ENCODE measurements at regions not wholly inside any gene's neighbourhood (a gene's known extent, or its start where the extent isn't known, plus 50 kb on each side); places are given as distances from the start of the nearest gene placed in this dataset.

- no peak for ATAC-seq
- TF ChIP-seq CSDC2 (CRISPR knock-in tag; IDR thresholded peaks at IDR 0.05) (no peak), TCF4 (CRISPR knock-in tag; IDR thresholded peaks at IDR 0.05; ENCODE audit: borderline replicate concordance) (no peak), ZNF565 (CRISPR knock-in tag; conservative IDR thresholded peaks at IDR 0.05; ENCODE audit: low read depth) (no peak), TOX (CRISPR knock-in tag; IDR thresholded peaks at IDR 0.05; ENCODE audit: borderline replicate concordance) (no peak), SNAI2 (CRISPR knock-in tag; IDR thresholded peaks at IDR 0.05) (no peak), ZFP30 (CRISPR knock-in tag; IDR thresholded peaks at IDR 0.05) (no peak), ZNF8 (CRISPR knock-in tag; IDR thresholded peaks at IDR 0.05) (no peak), PPARA (CRISPR knock-in tag; IDR thresholded peaks at IDR 0.05; ENCODE audit: borderline replicate concordance) (no peak), RARB (CRISPR knock-in tag; IDR thresholded peaks at IDR 0.05) (no peak), CSRNP3 (CRISPR knock-in tag; IDR thresholded peaks at IDR 0.05) (no peak), ZC3H10 (CRISPR knock-in tag; IDR thresholded peaks at IDR 0.05) (no peak), ZFP3 (CRISPR knock-in tag; IDR thresholded peaks at IDR 0.05) (no peak), POU6F1 (CRISPR knock-in tag; IDR thresholded peaks at IDR 0.05; ENCODE audit: borderline replicate concordance, low read depth) (no peak), ESRRG (CRISPR knock-in tag; IDR thresholded peaks at IDR 0.05) (no peak), BACH2 (CRISPR knock-in tag; IDR thresholded peaks at IDR 0.05; ENCODE audit: borderline replicate concordance) (no peak), ARNTL (CRISPR knock-in tag; IDR thresholded peaks at IDR 0.05; ENCODE audit: borderline replicate concordance, low read depth) (no peak)
Observed at GRCh38 chr6:14610141-14610540, 492.6 kb downstream of the CD83 start.

GRCh38 chr6:14612016-14612980, 494.7 kb downstream of the CD83 start:
- TF ChIP-seq ZC3H10 (CRISPR knock-in tag; IDR thresholded peaks at IDR 0.05), result no peak
- TF ChIP-seq RARB (CRISPR knock-in tag; IDR thresholded peaks at IDR 0.05), result no peak
- TF ChIP-seq ARNTL (CRISPR knock-in tag; IDR thresholded peaks at IDR 0.05; ENCODE audit: borderline replicate concordance, low read depth), result no peak
- no peak for ATAC-seq

- ATAC-seq, result no peak
- TF ChIP-seq ISL1 (CRISPR knock-in tag; IDR thresholded peaks at IDR 0.05) (no peak), OSR1 (CRISPR knock-in tag; IDR thresholded peaks at IDR 0.05) (no peak), CSDC2 (CRISPR knock-in tag; IDR thresholded peaks at IDR 0.05) (no peak), ZFP3 (CRISPR knock-in tag; IDR thresholded peaks at IDR 0.05) (no peak), RARB (CRISPR knock-in tag; IDR thresholded peaks at IDR 0.05) (no peak), ARNTL (CRISPR knock-in tag; IDR thresholded peaks at IDR 0.05; ENCODE audit: borderline replicate concordance, low read depth) (no peak), GLIS3 (CRISPR knock-in tag; IDR thresholded peaks at IDR 0.05) (no peak), CSRNP3 (CRISPR knock-in tag; IDR thresholded peaks at IDR 0.05) (no peak), ZC3H10 (CRISPR knock-in tag; IDR thresholded peaks at IDR 0.05) (no peak)
Observed at GRCh38 chr6:14614631-14615030, 497.1 kb downstream of the CD83 start.

- TF ChIP-seq TSHZ2 (CRISPR knock-in tag; IDR thresholded peaks at IDR 0.05), result no peak
- TF ChIP-seq ISL1 (CRISPR knock-in tag; IDR thresholded peaks at IDR 0.05), result no peak
- no peak for TF ChIP-seq ZFP30 (CRISPR knock-in tag; IDR thresholded peaks at IDR 0.05)
- TF ChIP-seq OSR1 (CRISPR knock-in tag; IDR thresholded peaks at IDR 0.05), result no peak
- TF ChIP-seq TCF4 (CRISPR knock-in tag; IDR thresholded peaks at IDR 0.05; ENCODE audit: borderline replicate concordance), result no peak
- TF ChIP-seq ZNF565 (CRISPR knock-in tag; conservative IDR thresholded peaks at IDR 0.05; ENCODE audit: low read depth), result no peak
- no peak for TF ChIP-seq RARB (CRISPR knock-in tag; IDR thresholded peaks at IDR 0.05)
- TF ChIP-seq POU6F1 (CRISPR knock-in tag; IDR thresholded peaks at IDR 0.05; ENCODE audit: borderline replicate concordance, low read depth), result no peak
- TF ChIP-seq CREB5 (CRISPR knock-in tag; IDR thresholded peaks at IDR 0.05; ENCODE audit: low read depth), result no peak
- TF ChIP-seq CSDC2 (CRISPR knock-in tag; IDR thresholded peaks at IDR 0.05), result no peak
- TF ChIP-seq CSRNP3 (CRISPR knock-in tag; IDR thresholded peaks at IDR 0.05), result no peak
- no peak for ATAC-seq
Observed at GRCh38 chr6:14616656-14617055, 499.1 kb downstream of the CD83 start.
